DND-41 (cell line): ENCODE measurements at regions not wholly inside any gene's neighbourhood (a gene's known extent, or its start where the extent isn't known, plus 50 kb on each side); places are given as distances from the start of the nearest gene placed in this dataset.

Source experiments
- CTCF ChIP-seq: IDR thresholded peaks from 2 replicates; pipeline ENCODE4 v1.5.1; 2012; ENCODE audit warnings: borderline replicate concordance, low read length, moderate library complexity, mild to moderate bottlenecking; ENCODE audit not compliant: poor library complexity, severe bottlenecking; ENCODE audit errors: extremely low read depth
- EZH2 ChIP-seq: IDR thresholded peaks from 3 replicates; pipeline ENCODE4 v1.6.1; 2012; ENCODE audit warnings: borderline replicate concordance, low read depth, mild to moderate bottlenecking, moderate library complexity, low read length, inconsistent platforms; ENCODE audit not compliant: severe bottlenecking

GRCh38 chr15:83364501-83364900, 80.0 kb upstream of the BNC1 start:
- no peak for TF ChIP-seq CTCF
- TF ChIP-seq EZH2, result no peak
